GM23338 (cell line): ENCODE measurements at regions not wholly inside any gene's neighbourhood (a gene's known extent, or its start where the extent isn't known, plus 50 kb on each side); places are given as distances from the start of the nearest gene placed in this dataset.
A peak's percentile ranks its signal among the peaks of the same experiment; 100 is the strongest.
"Not testable (repeated sequence)": the region's sequence is repeated elsewhere in the genome, so short reads cannot be mapped to it uniquely, and the experiment has no call there.

Experiments
- ATAC-seq: fragments of 200-7000 bp; cut with Tn5 transposase; 3 replicates; pipeline ENCODE4 v1.9.1; 2020
- DNase-seq: peaks from one replicate; pipeline ENCODE4 v3.0.0-alpha.2; 2015; ENCODE audit warnings: low spot score
- H2AFZ ChIP-seq: fragments of 200-600 bp; sonication (generic); 2 replicates; pipeline ENCODE4 v1.8.0; 2016; ENCODE audit warnings: antibody characterized with exemption, mild to moderate bottlenecking, moderate library complexity
- H3F3A ChIP-seq: fragments of 200-600 bp; sonication (generic); replicated peaks from 2 replicates; pipeline ENCODE4 v1.8.0; 2017; ENCODE audit warnings: antibody characterized with exemption, mixed run types, low read depth
- H3K27ac ChIP-seq: fragments of 200-600 bp; sonication (generic); 2 replicates; pipeline ENCODE4 v1.6.1; 2016; ENCODE audit warnings: low read depth
- H3K27me3 ChIP-seq: fragments of 200-600 bp; sonication (generic); 2 replicates; pipeline ENCODE4 v1.8.0; 2016; ENCODE audit warnings: mild to moderate bottlenecking, mixed run types, moderate library complexity; ENCODE audit not compliant: insufficient read depth
- H3K36me3 ChIP-seq: fragments of 200-600 bp; sonication (generic); 2 replicates; pipeline ENCODE4 v1.8.0; 2016; ENCODE audit warnings: mild to moderate bottlenecking; ENCODE audit not compliant: insufficient read depth
- H3K4me1 ChIP-seq: fragments of 200-600 bp; sonication (generic); 2 replicates; pipeline ENCODE4 v1.8.0; 2016; ENCODE audit warnings: mild to moderate bottlenecking, moderate library complexity; ENCODE audit not compliant: insufficient read depth
- H3K4me2 ChIP-seq: fragments of 200-600 bp; sonication (generic); 2 replicates; pipeline ENCODE4 v1.7.1; 2017; ENCODE audit warnings: mixed run types
- H3K4me3 ChIP-seq: fragments of 200-600 bp; sonication (generic); 2 replicates; pipeline ENCODE4 v1.6.1; 2016; ENCODE audit warnings: mixed run types
- H3K79me2 ChIP-seq: fragments of 200-600 bp; sonication (generic); replicated peaks from 2 replicates; pipeline ENCODE4 v1.8.0; 2017; ENCODE audit warnings: mild to moderate bottlenecking; ENCODE audit not compliant: insufficient read depth
- H3K9me2 ChIP-seq: fragments of 200-600 bp; sonication (generic); 2 replicates; pipeline ENCODE4 v1.8.0; 2017; ENCODE audit not compliant: insufficient read depth
- H4K20me1 ChIP-seq: fragments of 200-600 bp; sonication (generic); replicated peaks from 2 replicates; pipeline ENCODE4 v1.8.0; 2017; ENCODE audit warnings: mild to moderate bottlenecking; ENCODE audit not compliant: insufficient read depth
- H3K27ac Mint-ChIP-seq: 2 replicates; pipeline ENCODE4 v1.8.0; 2020; ENCODE audit warnings: inconsistent platforms, mild to moderate bottlenecking, moderate library complexity, mixed read lengths
- H3K27me3 Mint-ChIP-seq: 3 replicates; pipeline ENCODE4 v1.8.0; 2022; ENCODE audit warnings: low read depth, mild to moderate bottlenecking, moderate library complexity, mixed read lengths, inconsistent platforms; ENCODE audit not compliant: insufficient read depth, poor library complexity
- H3K36me3 Mint-ChIP-seq: 3 replicates; pipeline ENCODE4 v1.8.0; 2021; ENCODE audit warnings: low read depth, mild to moderate bottlenecking, inconsistent platforms, moderate library complexity, mixed read lengths
- H3K4me1 Mint-ChIP-seq: 3 replicates; pipeline ENCODE4 v1.8.0; 2020; ENCODE audit warnings: mild to moderate bottlenecking, inconsistent platforms, mixed read lengths
- H3K4me3 Mint-ChIP-seq: 3 replicates; pipeline ENCODE4 v1.8.0; 2021; ENCODE audit warnings: moderate library complexity, mild to moderate bottlenecking, inconsistent platforms, mixed read lengths
- H3K9me3 Mint-ChIP-seq: 3 replicates; pipeline ENCODE4 v1.8.0; 2020; ENCODE audit warnings: moderate library complexity, mild to moderate bottlenecking, inconsistent platforms, mixed read lengths

DNA sequence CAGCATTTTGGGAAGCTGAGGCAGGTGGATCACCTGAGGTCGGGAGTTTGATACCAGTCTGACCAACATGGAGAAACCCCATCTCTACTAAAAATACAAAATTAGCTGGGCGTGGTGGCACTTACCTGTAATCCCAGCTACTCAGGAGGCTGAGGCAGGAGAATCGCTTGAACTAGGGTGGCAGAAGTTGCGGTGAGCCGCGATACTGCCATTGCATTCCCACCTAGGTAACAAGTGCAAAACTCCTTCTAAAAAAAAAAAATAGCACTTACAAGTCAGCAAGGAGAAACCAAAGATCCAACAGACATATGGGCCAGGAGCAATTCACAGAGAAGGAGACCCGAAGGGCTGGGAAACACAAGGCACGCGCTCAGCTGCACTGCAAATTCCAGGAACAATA lies 3951.3 kb upstream of the OR11H1 start:
- H3K27ac Mint-ChIP-seq, H3K27ac ChIP-seq, H4K20me1 ChIP-seq, H3K36me3 ChIP-seq, H3F3A ChIP-seq, H2AFZ ChIP-seq, H3K4me3 Mint-ChIP-seq, H3K9me2 ChIP-seq, H3K4me1 Mint-ChIP-seq, H3K27me3 ChIP-seq, H3K4me2 ChIP-seq, H3K4me1 ChIP-seq, DNase-seq, ATAC-seq, H3K79me2 ChIP-seq: not testable (repeated sequence)
- Mint-ChIP-seq H3K27me3 (peaks cover 12% of the 10 kb centered on the region), H3K36me3 (peaks cover 85% of the 10 kb centered on the region), H3K9me3 (peaks cover 99% of the 10 kb centered on the region)
- H3K4me3 ChIP-seq: peak overlapping the region; percentile 21; the same call in 1 of the 2 replicates

DNA sequence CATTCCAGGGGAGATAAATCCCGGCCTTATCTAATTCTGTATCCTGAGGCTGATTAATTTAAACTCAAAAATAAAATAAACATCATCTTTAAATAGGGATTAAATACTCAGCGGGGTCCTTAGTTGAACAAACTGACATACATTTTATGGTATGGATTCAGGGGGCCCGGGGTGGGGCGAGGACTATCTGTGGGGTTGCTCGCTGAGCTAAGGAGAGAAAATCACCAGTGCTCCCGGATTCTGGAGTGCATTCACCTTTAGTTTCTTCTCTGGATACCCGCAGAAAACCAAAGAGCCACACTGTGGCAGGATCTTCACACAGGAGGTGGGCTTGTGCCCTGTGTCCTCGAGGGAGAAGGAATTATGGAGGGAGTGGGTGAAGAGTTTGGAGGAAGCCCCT lies 3949.9 kb upstream of the OR11H1 start:
- H3K27me3 ChIP-seq, H3K4me2 ChIP-seq, H3K79me2 ChIP-seq, H3K9me2 ChIP-seq, H3K36me3 ChIP-seq, ATAC-seq, H3K4me3 Mint-ChIP-seq, H3K4me3 ChIP-seq, H3K27ac ChIP-seq, H4K20me1 ChIP-seq, H3K4me1 ChIP-seq, H3K27ac Mint-ChIP-seq, H2AFZ ChIP-seq, DNase-seq, H3K4me1 Mint-ChIP-seq, H3F3A ChIP-seq, H3K27me3 Mint-ChIP-seq: not testable (repeated sequence)
- peaks cover 99% of the 10 kb centered on the region for H3K9me3 Mint-ChIP-seq
- peaks cover 82% of the 10 kb centered on the region for H3K36me3 Mint-ChIP-seq

DNA sequence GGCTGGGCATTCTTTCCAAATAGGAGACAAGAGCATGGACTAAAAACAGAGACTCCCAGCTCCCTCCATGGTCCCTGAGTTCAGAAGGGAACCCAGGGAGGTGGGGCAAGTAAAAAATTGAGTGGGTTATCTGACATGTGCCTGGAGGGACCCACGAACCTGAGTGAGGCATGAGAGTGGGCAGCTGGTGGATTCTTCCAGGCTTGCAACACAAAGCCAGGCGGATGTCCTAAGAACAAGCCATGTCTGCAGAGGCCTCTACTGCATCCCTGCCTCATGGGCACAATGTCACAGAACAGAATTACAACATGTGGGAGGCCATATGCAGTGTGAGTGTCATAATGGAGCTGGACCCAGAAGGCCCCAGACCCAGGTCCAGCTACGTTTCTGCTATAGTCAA lies 3949.4 kb upstream of the OR11H1 start:
- H3K79me2 ChIP-seq, H3F3A ChIP-seq: not testable (repeated sequence)
- H3K36me3 Mint-ChIP-seq: peaks cover 82% of the 10 kb centered on the region

DNA sequence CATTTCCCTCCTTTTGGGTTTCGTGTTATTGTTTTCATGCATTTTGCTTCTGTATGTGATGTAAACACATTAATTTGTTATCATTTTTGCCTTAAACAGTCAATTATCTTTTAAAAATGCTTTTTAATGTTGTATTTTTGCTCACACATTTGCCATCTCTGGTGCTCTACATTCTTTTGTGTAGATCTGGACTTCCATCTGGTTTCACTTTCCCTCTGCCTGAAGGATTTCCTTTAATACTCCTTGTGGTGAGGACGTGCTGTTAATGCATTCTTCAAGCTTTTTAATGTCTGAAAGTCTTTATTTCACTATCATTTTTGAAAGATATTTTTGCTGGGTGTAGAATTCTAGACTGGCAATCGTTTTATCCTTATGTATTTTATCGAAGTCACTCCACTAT lies 3945.9 kb upstream of the OR11H1 start:
- Mint-ChIP-seq H3K9me3 (peaks cover 96% of the 10 kb centered on the region), H3K36me3 (peaks cover 71% of the 10 kb centered on the region), H3K27me3 (peaks cover 13% of the 10 kb centered on the region)
- H3K4me3 ChIP-seq, DNase-seq, H3K9me2 ChIP-seq, ATAC-seq, H3K27ac ChIP-seq, H3F3A ChIP-seq, H3K27ac Mint-ChIP-seq, H3K4me3 Mint-ChIP-seq, H3K4me2 ChIP-seq, H4K20me1 ChIP-seq, H3K27me3 ChIP-seq, H3K79me2 ChIP-seq, H3K4me1 Mint-ChIP-seq, H3K4me1 ChIP-seq, H2AFZ ChIP-seq: not testable (repeated sequence)
- H3K36me3 ChIP-seq: peaks cover 11% of the 10 kb centered on the region

More for the DNA sequence above, 3949.4 kb upstream of the OR11H1 start:
- H4K20me1 ChIP-seq, H2AFZ ChIP-seq, H3K36me3 ChIP-seq, H3K4me3 ChIP-seq, H3K4me3 Mint-ChIP-seq, H3K4me1 ChIP-seq, ATAC-seq, H3K9me2 ChIP-seq, DNase-seq, H3K27ac ChIP-seq, H3K4me1 Mint-ChIP-seq, H3K27me3 ChIP-seq, H3K27ac Mint-ChIP-seq, H3K4me2 ChIP-seq: not testable (repeated sequence)
- Mint-ChIP-seq H3K27me3 (peaks cover 11% of the 10 kb centered on the region), H3K9me3 (peaks cover 99% of the 10 kb centered on the region)

DNA sequence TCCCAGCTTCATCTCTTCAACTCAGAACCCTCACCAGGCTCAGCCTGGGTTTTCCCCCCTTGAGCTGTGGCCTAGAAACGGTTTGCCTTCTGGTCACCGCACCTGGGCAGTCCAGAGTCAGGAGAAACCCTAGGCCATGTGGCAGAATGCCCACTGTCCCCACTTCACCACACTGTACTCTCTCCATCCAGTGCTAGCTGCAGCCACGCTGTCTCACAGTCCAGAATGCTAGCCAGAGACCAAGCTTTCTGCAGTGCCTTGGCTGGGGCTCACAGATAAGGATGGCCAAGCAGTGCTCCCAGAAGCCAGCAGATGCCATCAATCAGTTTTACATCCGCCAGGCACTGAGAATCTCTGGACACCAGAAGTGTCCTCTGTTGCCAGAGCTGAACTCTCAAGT lies 3943.8 kb upstream of the OR11H1 start:
- not testable (repeated sequence) for DNase-seq, H3K79me2 ChIP-seq, H3K27me3 ChIP-seq, H3K4me2 ChIP-seq, ATAC-seq, H3K4me3 ChIP-seq, H3K9me2 ChIP-seq, H4K20me1 ChIP-seq, H3K4me1 ChIP-seq, H3K4me1 Mint-ChIP-seq, H3K4me3 Mint-ChIP-seq, H2AFZ ChIP-seq, H3K27ac Mint-ChIP-seq, H3F3A ChIP-seq, H3K27ac ChIP-seq
- H3K36me3 ChIP-seq: peaks cover 11% of the 10 kb centered on the region
- Mint-ChIP-seq H3K9me3 (peaks cover 92% of the 10 kb centered on the region), H3K27me3 (peaks cover 10% of the 10 kb centered on the region), H3K36me3 (peaks cover 51% of the 10 kb centered on the region)

DNA sequence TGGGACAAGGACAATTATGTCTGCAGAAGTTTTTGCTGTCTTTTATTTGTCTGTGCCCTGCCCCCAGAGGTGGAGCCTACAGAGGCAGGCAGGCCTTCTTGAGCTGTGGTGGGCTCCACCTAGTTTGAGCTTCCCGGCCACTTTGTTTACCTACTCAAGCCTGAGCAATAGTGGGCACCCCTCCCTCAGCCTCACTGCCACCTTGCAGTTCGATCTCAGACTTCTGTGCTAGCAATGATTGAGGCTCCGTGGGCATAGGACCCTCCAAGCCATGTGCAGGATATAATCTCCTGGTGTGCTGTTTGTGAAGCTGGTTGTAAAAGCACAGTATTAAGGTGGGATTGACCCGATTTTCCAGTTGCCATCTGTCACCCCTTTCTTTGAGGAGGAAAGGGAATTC lies 3933.4 kb upstream of the OR11H1 start:
- DNase-seq, H3K4me2 ChIP-seq, H3K27me3 Mint-ChIP-seq, H2AFZ ChIP-seq, H4K20me1 ChIP-seq, H3K27ac Mint-ChIP-seq, H3K4me3 Mint-ChIP-seq, H3K27ac ChIP-seq, ATAC-seq, H3F3A ChIP-seq, H3K27me3 ChIP-seq, H3K4me1 ChIP-seq, H3K9me2 ChIP-seq, H3K4me1 Mint-ChIP-seq, H3K4me3 ChIP-seq, H3K79me2 ChIP-seq: not testable (repeated sequence)
- H3K36me3 Mint-ChIP-seq: peaks cover 72% of the 10 kb centered on the region
- peaks cover 33% of the 10 kb centered on the region for H3K36me3 ChIP-seq
- H3K9me3 Mint-ChIP-seq: peaks cover 99% of the 10 kb centered on the region
